Stomach (tissue), 4 donors: ENCODE measurements at regions not wholly inside any gene's neighbourhood (a gene's known extent, or its start where the extent isn't known, plus 50 kb on each side); places are given as distances from the start of the nearest gene placed in this dataset.

Experiments used
- EP300 ChIP-seq: sonication (generic); formaldehyde crosslinking; IDR thresholded peaks from one replicate; pipeline ENCODE4 v1.6.1; 2017; ENCODE audit warnings: antibody characterized with exemption
- POLR2A ChIP-seq, 4 donors: fragments of 450-650 bp; IDR thresholded peaks; one replicate each; pipeline ENCODE4 v1.6.1; 2016; ENCODE audit warnings: antibody characterized with exemption in 4 of 4, control low read depth in 2 of 4, mild to moderate bottlenecking in 1 of 4, moderate library complexity in 1 of 4
- POLR2AphosphoS5 ChIP-seq, 3 donors: sonication (generic); formaldehyde crosslinking; IDR thresholded peaks; one replicate each; pipeline ENCODE4 v1.6.1; 2016; ENCODE audit warnings: antibody characterized with exemption in 3 of 3
- TF ChIP-seq, protein P1 (sequence below), 7 experiments: fragments of 450-650 bp in 4 of 7; fragments of 200-600 bp in 3 of 7; sonication (generic) in 3 of 7; IDR thresholded peaks; one replicate each; pipeline ENCODE4 v1.5.1; 2016 to 2019; ENCODE audit warnings: antibody characterized with exemption in 7 of 7, control low read depth in 2 of 7, mild to moderate bottlenecking in 1 of 7

DNA sequence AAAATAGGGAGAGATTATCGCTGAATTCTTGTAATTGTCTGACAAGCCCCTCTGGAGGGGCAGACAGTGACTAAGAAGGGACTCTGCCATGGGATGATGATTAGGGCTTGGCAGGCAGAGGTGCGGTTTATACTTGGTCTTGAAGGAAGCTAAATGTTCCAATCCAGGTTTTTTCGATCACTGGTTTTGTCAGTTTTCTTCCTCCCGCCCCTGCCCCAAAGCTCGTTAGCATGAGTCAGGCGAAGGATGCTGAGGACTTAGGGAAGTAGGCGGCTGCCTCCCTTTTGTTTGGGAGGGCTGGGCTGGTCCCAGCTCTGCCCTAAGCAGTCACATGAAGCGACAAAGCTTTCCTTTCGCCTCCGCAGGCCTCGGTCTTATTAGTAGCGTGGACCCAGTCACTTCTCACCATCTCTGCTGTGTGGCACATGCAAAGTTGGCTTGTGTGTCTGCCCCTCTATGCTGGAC, 314.2 kb downstream of the CDC5L start:
- TF ChIP-seq EP300 (no peak), POLR2A (IDR thresholded peaks at IDR 0.05) (no peak), POLR2AphosphoS5 (IDR thresholded peaks at IDR 0.05) (no peak)
- TF ChIP-seq, protein P1, sequence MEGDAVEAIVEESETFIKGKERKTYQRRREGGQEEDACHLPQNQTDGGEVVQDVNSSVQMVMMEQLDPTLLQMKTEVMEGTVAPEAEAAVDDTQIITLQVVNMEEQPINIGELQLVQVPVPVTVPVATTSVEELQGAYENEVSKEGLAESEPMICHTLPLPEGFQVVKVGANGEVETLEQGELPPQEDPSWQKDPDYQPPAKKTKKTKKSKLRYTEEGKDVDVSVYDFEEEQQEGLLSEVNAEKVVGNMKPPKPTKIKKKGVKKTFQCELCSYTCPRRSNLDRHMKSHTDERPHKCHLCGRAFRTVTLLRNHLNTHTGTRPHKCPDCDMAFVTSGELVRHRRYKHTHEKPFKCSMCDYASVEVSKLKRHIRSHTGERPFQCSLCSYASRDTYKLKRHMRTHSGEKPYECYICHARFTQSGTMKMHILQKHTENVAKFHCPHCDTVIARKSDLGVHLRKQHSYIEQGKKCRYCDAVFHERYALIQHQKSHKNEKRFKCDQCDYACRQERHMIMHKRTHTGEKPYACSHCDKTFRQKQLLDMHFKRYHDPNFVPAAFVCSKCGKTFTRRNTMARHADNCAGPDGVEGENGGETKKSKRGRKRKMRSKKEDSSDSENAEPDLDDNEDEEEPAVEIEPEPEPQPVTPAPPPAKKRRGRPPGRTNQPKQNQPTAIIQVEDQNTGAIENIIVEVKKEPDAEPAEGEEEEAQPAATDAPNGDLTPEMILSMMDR (IDR thresholded peaks at IDR 0.05): no peak
